LoVo (cell line): ENCODE measurements at regions not wholly inside any gene's neighbourhood (a gene's known extent, or its start where the extent isn't known, plus 50 kb on each side); places are given as distances from the start of the nearest gene placed in this dataset.
"Not testable (repeated sequence)": the region's sequence is repeated elsewhere in the genome, so short reads cannot be mapped to it uniquely, and the experiment has no call there.

Experiments
- DNase-seq: peaks from one replicate; pipeline ENCODE4 v3.0.0-alpha.2; 2016; ENCODE audit warnings: low spot score

GRCh38 chrX:40891798-40892197 is 156.5 kb upstream of the MED14 start:
- no peak for DNase-seq

DNA sequence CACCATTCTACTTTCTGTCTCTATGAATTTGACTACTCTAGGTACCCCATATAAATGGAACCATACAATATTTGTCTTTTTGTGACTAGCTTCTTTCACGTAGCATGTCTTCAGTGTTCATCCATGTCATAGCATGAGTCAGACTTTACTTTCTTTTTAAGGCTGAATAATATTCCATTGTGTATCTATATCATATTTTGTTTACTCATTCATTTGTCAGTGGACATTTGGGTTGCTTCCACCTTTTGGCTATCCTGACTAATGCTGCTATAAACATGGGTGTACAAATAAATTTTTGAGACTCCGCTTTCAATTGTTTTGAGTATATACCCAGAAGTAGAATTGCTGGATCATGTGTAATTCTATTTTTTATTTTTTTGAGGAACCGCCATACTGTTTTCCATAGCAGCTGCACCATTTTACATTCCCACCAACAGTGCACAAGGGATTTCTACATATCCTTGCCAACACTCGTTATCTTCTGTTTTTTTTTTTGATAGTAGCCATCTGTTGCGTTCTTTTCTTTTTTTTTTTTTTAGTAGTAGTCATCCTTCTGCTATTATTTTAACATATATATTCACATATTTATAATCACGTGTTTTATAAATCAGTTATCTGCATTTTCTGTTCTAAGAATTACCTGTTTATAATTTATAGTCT is 158.0 kb upstream of the MED14 start:
- DNase-seq: no peak

DNA sequence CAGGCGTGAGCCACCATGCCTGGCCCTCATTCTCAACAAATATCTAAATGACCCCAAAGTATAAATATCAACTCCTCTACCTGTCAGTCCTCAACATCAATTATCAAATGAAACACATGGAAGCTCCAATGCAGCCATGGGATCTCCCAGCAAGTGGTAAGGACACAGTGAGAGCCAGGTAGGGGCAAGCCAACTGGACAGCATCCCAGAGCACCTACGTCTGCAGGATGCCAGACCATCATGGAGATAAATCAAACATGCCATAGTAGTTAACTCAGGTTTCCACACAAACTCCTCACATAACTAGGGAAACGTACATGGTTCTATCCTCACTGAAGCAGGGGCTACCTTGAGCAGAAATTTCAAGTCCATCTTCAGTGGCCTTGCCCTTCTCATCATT is 159.9 kb upstream of the MED14 start:
- DNase-seq: no peak

GRCh38 chrX:40897718-40898270 is 162.5 kb upstream of the MED14 start:
- no peak for DNase-seq

GRCh38 chrX:40904739-40905138 is 169.4 kb upstream of the MED14 start:
- DNase-seq: not testable (repeated sequence)

DNA sequence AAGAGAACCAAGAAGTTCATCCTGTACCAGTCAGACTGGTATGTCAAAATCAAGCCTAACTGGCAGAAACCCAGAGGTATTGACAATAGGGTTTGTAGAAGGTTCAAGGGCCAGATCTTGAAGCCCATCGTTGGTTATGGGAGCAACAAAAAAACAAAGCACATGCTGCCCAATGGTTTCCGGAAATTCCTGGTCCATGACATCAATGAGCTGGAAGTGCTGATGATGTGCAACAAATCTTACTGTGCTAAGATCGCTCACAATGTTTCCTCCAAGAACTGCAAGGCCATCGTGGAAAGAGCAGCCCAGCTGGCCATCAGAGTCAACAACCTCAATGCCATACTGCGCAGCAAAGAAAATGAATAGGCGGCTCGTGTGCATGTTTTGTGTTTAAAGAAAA is 172.7 kb upstream of the MED14 start:
- no peak for DNase-seq

- DNase-seq: peak; percentile 22
Observed at GRCh38 chrX:40908857-40909475, 173.6 kb upstream of the MED14 start.

GRCh38 chrX:40912166-40912565 is 173.1 kb upstream of the USP9X start:
- no peak for DNase-seq

- no peak for DNase-seq
Observed at GRCh38 chrX:40912576-40912975, 172.7 kb upstream of the USP9X start.

GRCh38 chrX:40920351-40920750 is 164.9 kb upstream of the USP9X start:
- no peak for DNase-seq

GRCh38 chrX:40922307-40922706 is 162.9 kb upstream of the USP9X start:
- DNase-seq: peak; percentile 23

GRCh38 chrX:40926739-40927427 is 158.4 kb upstream of the USP9X start:
- not testable (repeated sequence) for DNase-seq

- DNase-seq: no peak
Observed at GRCh38 chrX:40928076-40928475, 157.2 kb upstream of the USP9X start.

DNA sequence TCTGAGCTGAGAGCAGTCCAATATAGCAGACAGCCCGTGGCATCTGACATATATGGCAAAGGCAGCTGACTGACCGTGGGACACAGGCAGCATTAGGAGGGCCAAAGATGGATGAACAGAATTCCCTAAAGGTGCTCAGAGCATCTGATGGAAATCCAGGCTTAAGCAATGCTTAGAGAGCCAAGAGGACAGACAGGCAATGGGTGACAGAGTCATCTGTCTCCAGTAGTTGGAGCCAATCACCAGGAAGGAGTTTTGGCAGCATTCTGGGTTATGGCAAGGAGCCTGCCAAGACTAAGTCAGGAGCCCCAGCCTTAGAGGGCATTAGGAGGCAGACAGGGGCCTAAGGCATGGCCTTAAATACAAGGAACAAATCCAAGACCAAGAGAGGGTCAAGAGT is 153.3 kb upstream of the USP9X start:
- no peak for DNase-seq

- no peak for DNase-seq
Observed at GRCh38 chrX:40933132-40933705, 152.0 kb upstream of the USP9X start.

- no peak for DNase-seq
Observed at GRCh38 chrX:40933706-40934425, 151.4 kb upstream of the USP9X start.

DNA sequence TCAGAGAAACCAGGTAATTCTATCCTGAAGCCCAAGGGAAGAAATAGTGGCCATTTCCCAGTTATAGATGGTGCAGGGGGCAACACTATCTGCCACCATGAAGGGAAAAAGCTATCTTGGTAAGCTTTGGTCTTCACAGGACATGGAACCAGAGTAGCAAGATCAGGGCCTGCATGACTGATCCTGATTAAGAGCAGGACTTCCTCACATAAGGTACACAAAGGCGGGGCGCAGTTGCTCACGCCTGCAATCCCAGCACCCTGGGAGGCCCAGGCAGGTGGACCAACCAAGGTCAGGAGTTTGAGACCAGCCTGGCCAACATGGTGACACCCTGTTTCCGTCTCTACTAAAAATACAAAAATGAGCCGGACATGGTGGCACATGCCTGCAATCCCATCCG is 148.4 kb upstream of the USP9X start:
- no peak for DNase-seq

GRCh38 chrX:40938423-40938822 is 146.8 kb upstream of the USP9X start:
- peak; percentile 40 for DNase-seq

DNA sequence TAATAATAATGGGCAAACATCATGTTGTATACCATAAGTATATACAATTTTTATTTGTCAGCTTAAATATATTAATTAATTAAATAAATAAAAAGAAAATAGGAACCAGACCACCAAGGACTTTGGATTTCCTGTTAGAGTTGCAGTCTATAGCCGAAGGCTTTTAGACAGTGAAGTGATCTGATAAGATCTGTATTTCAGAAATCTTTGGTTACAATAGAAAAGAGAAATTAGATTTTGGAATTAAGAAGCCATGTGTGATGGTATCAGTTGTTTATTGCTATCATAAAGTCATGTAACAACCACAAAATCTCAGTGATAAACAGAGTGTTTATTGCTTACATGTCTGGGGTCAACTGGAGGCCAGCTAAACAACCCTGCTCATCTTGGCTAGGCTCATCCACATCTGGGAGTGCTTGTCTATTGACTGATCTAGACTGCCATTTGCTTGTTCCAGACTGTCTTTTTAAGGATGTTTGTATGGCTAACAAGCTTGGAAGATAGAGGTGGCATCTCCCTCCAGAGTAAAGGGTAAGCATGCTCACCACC is 142.1 kb upstream of the USP9X start:
- no peak for DNase-seq

GRCh38 chrX:40945361-40945713 is 139.9 kb upstream of the USP9X start:
- peak; percentile 45 for DNase-seq

GRCh38 chrX:40947276-40947675 is 138.0 kb upstream of the USP9X start:
- DNase-seq: no peak

GRCh38 chrX:40949071-40949470 is 136.2 kb upstream of the USP9X start:
- no peak for DNase-seq
